CD14-positive monocyte (primary cell): ENCODE measurements at regions not wholly inside any gene's neighbourhood (a gene's known extent, or its start where the extent isn't known, plus 50 kb on each side); places are given as distances from the start of the nearest gene placed in this dataset.

Source experiments
- DNase-seq, 3 donors: peaks; one replicate each; pipeline ENCODE4 v3.0.0-alpha.2; 2011 to 2022
- H2AFZ ChIP-seq: 2 replicates; pipeline ENCODE4 v1.6.0; 2012; ENCODE audit warnings: mild to moderate bottlenecking, low read depth, low read length, inconsistent platforms; ENCODE audit not compliant: insufficient read depth, poor library complexity, severe bottlenecking
- H3K27ac ChIP-seq, 2 donors: 1 replicate in 1 of 2; 2 replicates in 1 of 2; pipeline ENCODE4 v1.5.1; 2012 to 2013; ENCODE audit warnings: low read length in 2 of 2, control low read depth in 1 of 2, inconsistent platforms in 1 of 2, low read depth in 1 of 2, mild to moderate bottlenecking in 1 of 2
- H3K27me3 ChIP-seq, 2 donors: one replicate each; pipeline versions ENCODE4 v1.6.0 to v1.6.1; 2011 to 2013; ENCODE audit warnings: low read length in 2 of 2; ENCODE audit not compliant: control insufficient read depth in 2 of 2, insufficient read depth in 2 of 2
- H3K36me3 ChIP-seq, 2 donors: replicated peaks in 1 of 2; 1 replicate in 1 of 2; 2 replicates in 1 of 2; pipeline versions ENCODE4 v1.5.1 to v1.6.1; 2012 to 2013; ENCODE audit warnings: low read length in 2 of 2, control low read depth in 1 of 2, inconsistent platforms in 1 of 2, mild to moderate bottlenecking in 1 of 2; ENCODE audit not compliant: insufficient read depth in 2 of 2, control insufficient read depth in 1 of 2
- H3K4me1 ChIP-seq, 2 donors: 1 replicate in 1 of 2; 2 replicates in 1 of 2; pipeline versions ENCODE4 v1.5.1 to v1.6.1; 2012 to 2013; ENCODE audit warnings: low read length in 2 of 2, control low read depth in 1 of 2, inconsistent platforms in 1 of 2, mild to moderate bottlenecking in 1 of 2, moderate library complexity in 1 of 2; ENCODE audit not compliant: insufficient read depth in 2 of 2, control insufficient read depth in 1 of 2
- H3K4me2 ChIP-seq: replicated peaks from 2 replicates; pipeline ENCODE3; 2012; ENCODE audit warnings: low read length, moderate library complexity, mild to moderate bottlenecking; ENCODE audit not compliant: poor library complexity, severe bottlenecking; ENCODE audit errors: extremely low read depth
- H3K4me3 ChIP-seq, 3 experiments: fragments of 200-600 bp in 1 of 3; sonication (generic) in 1 of 3; replicated peaks in 1 of 3; 1 replicate in 2 of 3; 2 replicates in 1 of 3; pipeline ENCODE4 v1.5.1; 2011 to 2013; ENCODE audit warnings: low read length in 3 of 3, mild to moderate bottlenecking in 3 of 3, control low read depth in 2 of 3, low read depth in 2 of 3, inconsistent platforms in 1 of 3, moderate library complexity in 1 of 3
- H3K79me2 ChIP-seq: 2 replicates; pipeline ENCODE4 v1.6.0; 2012; ENCODE audit warnings: mild to moderate bottlenecking, control low read depth, inconsistent platforms, low read length, moderate library complexity; ENCODE audit not compliant: insufficient read depth
- H3K9ac ChIP-seq: 2 replicates; pipeline ENCODE4 v1.6.0; 2017; ENCODE audit warnings: low read length, mild to moderate bottlenecking; ENCODE audit not compliant: insufficient read depth, poor library complexity, severe bottlenecking
- H3K9me3 ChIP-seq, 2 donors: replicated peaks in 1 of 2; 1 replicate in 1 of 2; 2 replicates in 1 of 2; pipeline versions ENCODE4 v1.5.1 to v1.6.1; 2012 to 2013; ENCODE audit warnings: low read length in 2 of 2, control low read depth in 1 of 2; ENCODE audit not compliant: control insufficient read depth in 1 of 2, insufficient read depth in 1 of 2
- H4K20me1 ChIP-seq: 2 replicates; pipeline ENCODE4 v1.6.0; 2012; ENCODE audit warnings: mild to moderate bottlenecking, low read length, control low read depth, moderate library complexity; ENCODE audit not compliant: insufficient read depth
- H3K27ac Mint-ChIP-seq, 7 donors: one replicate each; pipeline ENCODE4 v1.8.0; 2020; ENCODE audit warnings: mild to moderate bottlenecking in 7 of 7, mixed read lengths in 7 of 7, moderate library complexity in 6 of 7, inconsistent platforms in 2 of 7
- H3K27me3 Mint-ChIP-seq, 3 donors: one replicate each; pipeline ENCODE4 v1.8.0; 2021 to 2022; ENCODE audit warnings: low read depth in 3 of 3, mild to moderate bottlenecking in 3 of 3, mixed read lengths in 3 of 3, moderate library complexity in 3 of 3, inconsistent platforms in 1 of 3
- H3K36me3 Mint-ChIP-seq, 2 donors: one replicate each; pipeline ENCODE4 v1.8.0; 2020; ENCODE audit warnings: mixed read lengths in 2 of 2, inconsistent platforms in 1 of 2, mild to moderate bottlenecking in 1 of 2
- H3K4me1 Mint-ChIP-seq: one replicate; pipeline ENCODE4 v1.8.0; 2020; ENCODE audit warnings: mild to moderate bottlenecking, mixed read lengths
- H3K4me3 Mint-ChIP-seq, 2 donors: one replicate each; pipeline ENCODE4 v1.8.0; 2020; ENCODE audit warnings: mild to moderate bottlenecking in 2 of 2, mixed read lengths in 2 of 2, moderate library complexity in 1 of 2
- H3K9me3 Mint-ChIP-seq, 7 donors: one replicate each; pipeline ENCODE4 v1.8.0; 2020 to 2022; ENCODE audit warnings: mixed read lengths in 7 of 7, mild to moderate bottlenecking in 6 of 7, moderate library complexity in 6 of 7, inconsistent platforms in 2 of 7
- WGBS: methylation state at CpG from one replicate; pipeline ENCODE4 v1.1.5; 2013; ENCODE audit warnings: missing lambda C conversion rate; ENCODE audit not compliant: insufficient coverage; 5-methylcytosine and 5-hydroxymethylcytosine counted together
- intact Hi-C, 2 donors: fragments of 100-400 bp; cut with micrococcal nuclease; formaldehyde crosslinking; loops; one replicate each; pipeline versions ENCODE4 v1.15.0 to v1.15.1; 2023
- TF ChIP-seq, protein P1 (sequence below): fragments of 200-600 bp; IDR thresholded peaks from one replicate; pipeline ENCODE4 v1.8.0; 2022; ENCODE audit warnings: antibody characterized with exemption, mild to moderate bottlenecking

DNA sequence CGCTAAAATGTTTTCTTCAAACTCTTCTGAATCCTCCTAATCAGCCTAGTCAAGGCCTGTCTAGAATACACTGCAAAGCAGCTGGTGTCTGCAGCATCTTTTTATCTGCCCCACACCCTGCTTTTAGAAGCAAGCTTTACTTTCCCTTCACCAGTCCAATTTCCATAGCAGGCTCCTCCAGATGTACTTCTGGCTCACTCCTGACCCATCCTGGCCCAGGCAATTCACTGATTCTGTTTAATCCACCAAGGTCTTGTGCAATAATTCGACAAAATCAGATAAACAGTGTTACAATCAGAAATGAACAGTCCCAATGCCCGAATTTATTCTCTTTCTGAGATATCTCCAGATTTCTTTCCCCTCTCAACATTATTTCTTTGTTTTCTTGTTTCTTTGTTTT lies 415.2 kb upstream of the SGCG start:
- Histone ChIP-seq H3K36me3 (no peaks in the 10 kb centered on the region), H4K20me1 (no peaks in the 10 kb centered on the region), H3K79me2 (no peaks in the 10 kb centered on the region), H3K9ac (no peak overlapping the region), H2AFZ (no peak overlapping the region), H3K27me3 (no peaks in the 10 kb centered on the region), H3K4me2 (no peak overlapping the region), H3K4me1 (no peaks in the 10 kb centered on the region), H3K27ac (no peak overlapping the region), H3K9me3 (no peaks in the 10 kb centered on the region), H3K4me3 (no peak overlapping the region)
- Mint-ChIP-seq H3K9me3 (peaks cover 0 to 4% (median 2%) of the 10 kb centered on the region in 7 donors), H3K36me3 (no peaks in the 10 kb centered on the region), H3K4me3 (no peak overlapping the region), H3K27me3 (peaks cover 0 to 3% (median 1%) of the 10 kb centered on the region in 3 donors), H3K27ac (no peak overlapping the region), H3K4me1 (no peaks in the 10 kb centered on the region)
- 88% methylated on average over 2 of the region's 3 CpGs for WGBS
- DNase-seq = no peak
- intact Hi-C loops = no loop called here
- TF ChIP-seq, protein P1, sequence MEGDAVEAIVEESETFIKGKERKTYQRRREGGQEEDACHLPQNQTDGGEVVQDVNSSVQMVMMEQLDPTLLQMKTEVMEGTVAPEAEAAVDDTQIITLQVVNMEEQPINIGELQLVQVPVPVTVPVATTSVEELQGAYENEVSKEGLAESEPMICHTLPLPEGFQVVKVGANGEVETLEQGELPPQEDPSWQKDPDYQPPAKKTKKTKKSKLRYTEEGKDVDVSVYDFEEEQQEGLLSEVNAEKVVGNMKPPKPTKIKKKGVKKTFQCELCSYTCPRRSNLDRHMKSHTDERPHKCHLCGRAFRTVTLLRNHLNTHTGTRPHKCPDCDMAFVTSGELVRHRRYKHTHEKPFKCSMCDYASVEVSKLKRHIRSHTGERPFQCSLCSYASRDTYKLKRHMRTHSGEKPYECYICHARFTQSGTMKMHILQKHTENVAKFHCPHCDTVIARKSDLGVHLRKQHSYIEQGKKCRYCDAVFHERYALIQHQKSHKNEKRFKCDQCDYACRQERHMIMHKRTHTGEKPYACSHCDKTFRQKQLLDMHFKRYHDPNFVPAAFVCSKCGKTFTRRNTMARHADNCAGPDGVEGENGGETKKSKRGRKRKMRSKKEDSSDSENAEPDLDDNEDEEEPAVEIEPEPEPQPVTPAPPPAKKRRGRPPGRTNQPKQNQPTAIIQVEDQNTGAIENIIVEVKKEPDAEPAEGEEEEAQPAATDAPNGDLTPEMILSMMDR = no peak

GRCh38 chr13:22770891-22771290 lies 409.9 kb upstream of the SGCG start:
- Histone ChIP-seq H3K4me1 (no peaks in the 10 kb centered on the region), H3K27me3 (no peaks in the 10 kb centered on the region), H3K79me2 (no peaks in the 10 kb centered on the region), H3K9ac (no peak overlapping the region), H3K4me3 (no peak overlapping the region), H2AFZ (no peak overlapping the region), H4K20me1 (no peaks in the 10 kb centered on the region), H3K36me3 (no peaks in the 10 kb centered on the region), H3K9me3 (peaks cover 0 to 2% of the 10 kb centered on the region in 2 donors), H3K27ac (no peak overlapping the region), H3K4me2 (no peak overlapping the region)
- TF ChIP-seq, protein P1 = no peak
- H3K27me3 Mint-ChIP-seq = peaks cover 1 to 2% (median 1%) of the 10 kb centered on the region in 3 donors
- no peaks in the 10 kb centered on the region for H3K36me3 Mint-ChIP-seq
- H3K4me3 Mint-ChIP-seq = no peak overlapping the region
- intact Hi-C loops = no loop called here
- peaks cover 0 to 7% (median 4%) of the 10 kb centered on the region in 7 donors for H3K9me3 Mint-ChIP-seq
- DNase-seq = no peak
- H3K4me1 Mint-ChIP-seq = no peaks in the 10 kb centered on the region
- 90% methylated on average over 23 of the region's 23 CpGs for WGBS
- H3K27ac Mint-ChIP-seq = no peak overlapping the region
